GM21786 (cell line): ENCODE measurements at regions not wholly inside any gene's neighbourhood (a gene's known extent, or its start where the extent isn't known, plus 50 kb on each side); places are given as distances from the start of the nearest gene placed in this dataset.
A peak's percentile ranks its signal among the peaks of the same experiment; 100 is the strongest.

ENCODE experiments used
- ATAC-seq: cut with Tn5 transposase; IDR thresholded peaks from one replicate; pipeline ENCODE4 v1.9.1; 2021; ENCODE audit not compliant: unreplicated experiment

GRCh38 chr3:190790185-190790584 lies 72.3 kb downstream of the GMNC start:
- ATAC-seq = no peak

GRCh38 chr3:190786898-190787297 lies 75.6 kb downstream of the GMNC start:
- ATAC-seq = no peak

GRCh38 chr3:190785047-190785446 lies 77.4 kb downstream of the GMNC start:
- ATAC-seq = no peak

GRCh38 chr3:190780524-190780923 lies 82.0 kb downstream of the GMNC start:
- no peak for ATAC-seq

GRCh38 chr3:190774633-190775032 lies 87.9 kb downstream of the GMNC start:
- no peak for ATAC-seq

GRCh38 chr3:190773948-190774347 lies 88.5 kb downstream of the GMNC start:
- ATAC-seq = no peak

- no peak for ATAC-seq
Observed at GRCh38 chr3:190772831-190773230, 89.7 kb downstream of the GMNC start.

- no peak for ATAC-seq
Observed at GRCh38 chr3:190768891-190769290, 93.6 kb downstream of the GMNC start.

GRCh38 chr3:190767851-190768250 lies 94.6 kb downstream of the GMNC start:
- ATAC-seq = no peak

GRCh38 chr3:190764231-190765134 lies 98.0 kb downstream of the GMNC start:
- no peak for ATAC-seq

- no peak for ATAC-seq
Observed at GRCh38 chr3:190762801-190763200, 99.7 kb downstream of the GMNC start.

- ATAC-seq = no peak
Observed at GRCh38 chr3:190747571-190747970, 114.9 kb downstream of the GMNC start.

GRCh38 chr3:190746986-190747385 lies 115.5 kb downstream of the GMNC start:
- no peak for ATAC-seq

- ATAC-seq = no peak
Observed at GRCh38 chr3:190746531-190746930, 116.0 kb downstream of the GMNC start.

GRCh38 chr3:190741788-190742187 lies 120.7 kb downstream of the GMNC start:
- ATAC-seq = no peak

- no peak for ATAC-seq
Observed at GRCh38 chr3:190739641-190740185, 122.8 kb downstream of the GMNC start.

- ATAC-seq = no peak
Observed at GRCh38 chr3:190738636-190739155, 123.8 kb downstream of the GMNC start.

GRCh38 chr3:190737446-190737845 lies 125.0 kb downstream of the GMNC start:
- ATAC-seq = no peak

GRCh38 chr3:190734490-190734889 lies 128.0 kb downstream of the GMNC start:
- ATAC-seq = peak; percentile 41

- no peak for ATAC-seq
Observed at GRCh38 chr3:190733591-190734146, 128.8 kb downstream of the GMNC start.

- no peak for ATAC-seq
Observed at GRCh38 chr3:190731596-190731995, 130.9 kb downstream of the GMNC start.
